ENCODE measurements at regions not wholly inside any gene's neighbourhood (a gene's known extent, or its start where the extent isn't known, plus 50 kb on each side); places are given as distances from the start of the nearest gene placed in this dataset.

- no peak for TF ChIP-seq CTCF (IDR thresholded peaks at IDR 0.05; ENCODE audit: low read depth, low read length)
- no peaks in the 10 kb centered on the region for H3K9me3 ChIP-seq
- H3K36me3 ChIP-seq = no peaks in the 10 kb centered on the region
- H3K27me3 ChIP-seq = no peaks in the 10 kb centered on the region
- H3K4me3 ChIP-seq (ENCODE audit: low read depth, low read length) = no peak overlapping the region
- peaks cover 4% of the 10 kb centered on the region for H3K4me1 ChIP-seq
- no peak for DNase-seq
Observed at GRCh38 chr2:11939523-11939922, 193.1 kb downstream of the LPIN1 start.

GRCh38 chr2:11940121-11940743 is 193.8 kb downstream of the LPIN1 start:
- TF ChIP-seq CTCF (IDR thresholded peaks at IDR 0.05; ENCODE audit: low read depth, low read length) = no peak
- Histone ChIP-seq H3K9me3 (no peaks in the 10 kb centered on the region), H3K4me1 (peaks cover 4% of the 10 kb centered on the region), H3K4me3 (ENCODE audit: low read depth, low read length) (no peak overlapping the region), H3K27me3 (no peaks in the 10 kb centered on the region), H3K36me3 (no peaks in the 10 kb centered on the region)
- no peak for DNase-seq

GRCh38 chr2:11940799-11941198 is 194.4 kb downstream of the LPIN1 start:
- DNase-seq = no peak
- no peak for TF ChIP-seq CTCF (IDR thresholded peaks at IDR 0.05; ENCODE audit: low read depth, low read length)
- H3K4me1 ChIP-seq = peaks cover 4% of the 10 kb centered on the region

GRCh38 chr2:11941201-11942177 is 195.1 kb downstream of the LPIN1 start:
- DNase-seq = no peak
- Histone ChIP-seq H3K4me3 (ENCODE audit: low read depth, low read length) (no peak overlapping the region), H3K9me3 (no peaks in the 10 kb centered on the region), H3K36me3 (no peaks in the 10 kb centered on the region), H3K27me3 (no peaks in the 10 kb centered on the region), H3K4me1 (peaks cover 4% of the 10 kb centered on the region)
- no peak for TF ChIP-seq CTCF (IDR thresholded peaks at IDR 0.05; ENCODE audit: low read depth, low read length)

More at GRCh38 chr2:11940799-11941198, 194.4 kb downstream of the LPIN1 start:
- Histone ChIP-seq H3K4me3 (ENCODE audit: low read depth, low read length) (no peak overlapping the region), H3K36me3 (no peaks in the 10 kb centered on the region), H3K27me3 (no peaks in the 10 kb centered on the region), H3K9me3 (no peaks in the 10 kb centered on the region)

- H3K27me3 ChIP-seq = no peaks in the 10 kb centered on the region
- no peak for TF ChIP-seq CTCF (IDR thresholded peaks at IDR 0.05; ENCODE audit: low read depth, low read length)
- DNase-seq = no peak
- no peaks in the 10 kb centered on the region for H3K9me3 ChIP-seq
- peaks cover 4% of the 10 kb centered on the region for H3K4me1 ChIP-seq
- no peaks in the 10 kb centered on the region for H3K36me3 ChIP-seq
- no peak overlapping the region for H3K4me3 ChIP-seq (ENCODE audit: low read depth, low read length)
Observed at GRCh38 chr2:11942178-11942569, 195.7 kb downstream of the LPIN1 start.

GRCh38 chr2:11944311-11944710 is 197.9 kb downstream of the LPIN1 start:
- Histone ChIP-seq H3K36me3 (no peaks in the 10 kb centered on the region), H3K4me1 (peaks cover 4% of the 10 kb centered on the region), H3K4me3 (ENCODE audit: low read depth, low read length) (no peak overlapping the region), H3K27me3 (no peaks in the 10 kb centered on the region), H3K9me3 (no peaks in the 10 kb centered on the region)
- no peak for TF ChIP-seq CTCF (IDR thresholded peaks at IDR 0.05; ENCODE audit: low read depth, low read length)
- no peak for DNase-seq

Measured in BE2C (cell line).